ENCODE measurements at regions not wholly inside any gene's neighbourhood (a gene's known extent, or its start where the extent isn't known, plus 50 kb on each side); places are given as distances from the start of the nearest gene placed in this dataset.

GRCh38 chr13:68713394-68713793, 1394.2 kb upstream of the ATXN8OS start:
- TF ChIP-seq POLR2A (IDR thresholded peaks at IDR 0.05) (no peak), CTCF (IDR thresholded peaks at IDR 0.05) (no peak)

All from lower leg skin (tissue), 3 donors.